Neural cell (in vitro differentiated cells): ENCODE measurements at regions not wholly inside any gene's neighbourhood (a gene's known extent, or its start where the extent isn't known, plus 50 kb on each side); places are given as distances from the start of the nearest gene placed in this dataset.
"Not testable (repeated sequence)": the region's sequence is repeated elsewhere in the genome, so short reads cannot be mapped to it uniquely, and the experiment has no call there.

Experiments used
- EP300 ChIP-seq: fragments of 450-650 bp; conservative IDR thresholded peaks from 2 replicates; pipeline ENCODE4 v1.6.1; 2014; ENCODE audit warnings: antibody characterized with exemption, mild to moderate bottlenecking, moderate library complexity; ENCODE audit not compliant: poor library complexity, severe bottlenecking
- EZH2 ChIP-seq: fragments of 200-600, 300-800 bp; shearing (Covaris generic), sonication (generic); IDR thresholded peaks from 2 replicates; pipeline ENCODE4 v1.6.1; 2014; ENCODE audit warnings: antibody characterized with exemption, low read length, borderline replicate concordance, mild to moderate bottlenecking; ENCODE audit not compliant: insufficient read depth, poor library complexity, severe bottlenecking
- MXI1 ChIP-seq: fragments of 450-650 bp; conservative IDR thresholded peaks from 2 replicates; pipeline ENCODE4 v1.6.1; 2014; ENCODE audit warnings: antibody characterized with exemption, mild to moderate bottlenecking; ENCODE audit not compliant: poor library complexity, severe bottlenecking
- POLR2AphosphoS5 ChIP-seq: IDR thresholded peaks from 2 replicates; pipeline ENCODE4 v1.6.1; 2012
- RAD21 ChIP-seq: fragments of 450-650 bp; conservative IDR thresholded peaks from 2 replicates; pipeline ENCODE4 v1.6.1; 2014; ENCODE audit warnings: antibody characterized with exemption, mild to moderate bottlenecking, moderate library complexity
- REST ChIP-seq: IDR thresholded peaks from 2 replicates; pipeline ENCODE4 v1.6.1; 2012; ENCODE audit warnings: borderline replicate concordance
- SMC3 ChIP-seq: fragments of 450-650 bp; conservative IDR thresholded peaks from 2 replicates; pipeline ENCODE4 v1.6.1; 2014; ENCODE audit warnings: antibody characterized with exemption, mild to moderate bottlenecking, moderate library complexity; ENCODE audit not compliant: poor library complexity
- TF ChIP-seq, protein P1 (sequence below): fragments of 450-650 bp; IDR thresholded peaks from 2 replicates; pipeline ENCODE4 v1.5.1; 2014; ENCODE audit warnings: antibody characterized with exemption, mild to moderate bottlenecking, moderate library complexity; ENCODE audit not compliant: poor library complexity, severe bottlenecking

DNA sequence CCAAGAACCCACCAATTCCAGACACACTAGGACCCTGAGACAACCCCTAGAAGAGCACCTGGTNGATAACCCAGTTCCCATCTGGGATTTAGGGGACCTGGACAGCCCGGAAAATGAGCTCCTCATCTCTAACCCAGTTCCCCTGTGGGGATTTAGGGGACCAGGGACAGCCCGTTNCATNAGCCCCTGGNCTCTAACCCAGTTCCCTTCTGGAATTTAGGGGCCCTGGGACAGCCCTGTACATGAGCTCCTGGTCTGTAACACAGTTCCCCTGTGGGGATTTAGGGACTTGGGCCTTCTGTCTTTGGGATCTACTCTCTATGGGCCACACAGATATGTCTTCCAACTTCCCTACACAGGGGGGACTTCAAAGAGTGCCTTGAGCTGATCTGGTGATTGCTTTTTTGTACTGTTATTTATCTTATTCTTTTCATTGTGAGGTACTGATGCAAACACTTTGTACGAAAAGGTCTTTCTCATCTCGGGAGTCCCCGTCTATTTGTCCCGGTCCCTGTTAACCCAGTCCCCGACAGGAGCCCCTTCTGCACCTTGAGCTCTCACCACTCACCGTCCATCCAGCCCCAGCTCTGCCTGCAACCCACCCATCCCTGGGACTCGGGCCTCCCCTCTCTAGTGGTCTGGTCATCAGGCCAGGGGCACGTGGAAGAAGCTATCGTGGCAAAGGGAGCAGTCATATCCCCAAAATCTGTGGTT lies 58.2 kb upstream of the PLCXD1 start:
- TF ChIP-seq, protein P1, sequence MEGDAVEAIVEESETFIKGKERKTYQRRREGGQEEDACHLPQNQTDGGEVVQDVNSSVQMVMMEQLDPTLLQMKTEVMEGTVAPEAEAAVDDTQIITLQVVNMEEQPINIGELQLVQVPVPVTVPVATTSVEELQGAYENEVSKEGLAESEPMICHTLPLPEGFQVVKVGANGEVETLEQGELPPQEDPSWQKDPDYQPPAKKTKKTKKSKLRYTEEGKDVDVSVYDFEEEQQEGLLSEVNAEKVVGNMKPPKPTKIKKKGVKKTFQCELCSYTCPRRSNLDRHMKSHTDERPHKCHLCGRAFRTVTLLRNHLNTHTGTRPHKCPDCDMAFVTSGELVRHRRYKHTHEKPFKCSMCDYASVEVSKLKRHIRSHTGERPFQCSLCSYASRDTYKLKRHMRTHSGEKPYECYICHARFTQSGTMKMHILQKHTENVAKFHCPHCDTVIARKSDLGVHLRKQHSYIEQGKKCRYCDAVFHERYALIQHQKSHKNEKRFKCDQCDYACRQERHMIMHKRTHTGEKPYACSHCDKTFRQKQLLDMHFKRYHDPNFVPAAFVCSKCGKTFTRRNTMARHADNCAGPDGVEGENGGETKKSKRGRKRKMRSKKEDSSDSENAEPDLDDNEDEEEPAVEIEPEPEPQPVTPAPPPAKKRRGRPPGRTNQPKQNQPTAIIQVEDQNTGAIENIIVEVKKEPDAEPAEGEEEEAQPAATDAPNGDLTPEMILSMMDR = not testable (repeated sequence)
- not testable (repeated sequence) for TF ChIP-seq REST, EP300, EZH2, SMC3, POLR2AphosphoS5, MXI1, RAD21
